ENCODE measurements at regions not wholly inside any gene's neighbourhood (a gene's known extent, or its start where the extent isn't known, plus 50 kb on each side); places are given as distances from the start of the nearest gene placed in this dataset.

DNA sequence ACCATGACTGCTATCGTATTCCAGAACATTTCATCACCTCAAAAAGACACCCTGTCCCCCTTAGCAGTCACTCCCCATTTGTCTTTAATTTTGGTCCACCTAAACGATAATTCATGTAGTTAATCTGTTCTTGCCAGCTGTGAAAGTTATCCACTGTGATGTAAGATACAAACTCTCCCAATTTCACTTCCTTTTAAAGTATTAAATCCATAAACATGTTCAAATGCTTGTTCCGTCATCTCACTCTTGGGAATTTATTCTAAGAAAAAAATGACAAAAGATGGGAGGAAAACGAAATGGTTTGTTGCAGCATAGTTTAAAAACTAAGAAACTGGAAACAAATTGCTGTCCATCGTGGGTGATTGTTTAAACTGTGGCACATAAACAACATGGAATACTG lies 53.7 kb upstream of the IRF2 start:
- no peak for DNase-seq (ENCODE audit: low spot score)

DNA sequence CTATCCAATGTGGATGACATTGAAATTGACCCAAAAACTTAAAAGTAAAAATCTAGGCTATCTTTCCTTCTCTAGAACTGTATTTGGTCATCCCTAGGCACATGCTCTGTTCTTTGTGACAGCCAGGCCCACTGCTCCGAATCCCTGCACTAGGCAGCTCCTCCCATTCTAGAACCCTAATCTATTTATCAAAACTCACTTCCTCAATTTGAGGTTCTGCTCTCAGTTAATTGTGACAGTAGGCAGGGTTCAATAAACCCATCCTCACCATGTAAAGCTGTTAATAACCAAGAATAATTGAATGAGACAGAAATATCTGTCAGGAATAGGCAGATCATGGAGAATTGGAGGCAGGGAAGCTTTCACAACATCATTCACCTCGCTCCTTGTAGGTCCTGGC lies 51.9 kb upstream of the IRF2 start:
- DNase-seq (ENCODE audit: low spot score): no peak
